ENCODE measurements at regions not wholly inside any gene's neighbourhood (a gene's known extent, or its start where the extent isn't known, plus 50 kb on each side); places are given as distances from the start of the nearest gene placed in this dataset.

DNA sequence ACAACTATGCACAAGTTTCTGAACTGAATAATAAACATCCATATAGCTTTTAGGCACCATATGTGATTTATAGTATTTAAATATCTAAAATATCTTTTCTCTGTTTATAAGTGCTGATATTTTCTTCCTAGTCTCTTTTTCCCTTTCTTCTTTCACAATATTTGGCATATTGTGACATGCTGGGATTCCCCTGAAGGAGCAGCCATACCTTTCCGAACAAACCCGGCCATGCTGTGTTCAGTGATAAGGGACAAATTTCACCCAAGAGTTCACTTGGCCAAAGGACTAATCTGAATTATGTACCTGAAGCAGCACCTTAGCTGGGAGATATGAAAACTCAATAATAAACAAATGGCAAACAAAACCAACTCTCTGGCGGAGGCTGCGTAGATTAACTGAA is 250.8 kb downstream of the RDH14 start:
- TF ChIP-seq, protein P1, sequence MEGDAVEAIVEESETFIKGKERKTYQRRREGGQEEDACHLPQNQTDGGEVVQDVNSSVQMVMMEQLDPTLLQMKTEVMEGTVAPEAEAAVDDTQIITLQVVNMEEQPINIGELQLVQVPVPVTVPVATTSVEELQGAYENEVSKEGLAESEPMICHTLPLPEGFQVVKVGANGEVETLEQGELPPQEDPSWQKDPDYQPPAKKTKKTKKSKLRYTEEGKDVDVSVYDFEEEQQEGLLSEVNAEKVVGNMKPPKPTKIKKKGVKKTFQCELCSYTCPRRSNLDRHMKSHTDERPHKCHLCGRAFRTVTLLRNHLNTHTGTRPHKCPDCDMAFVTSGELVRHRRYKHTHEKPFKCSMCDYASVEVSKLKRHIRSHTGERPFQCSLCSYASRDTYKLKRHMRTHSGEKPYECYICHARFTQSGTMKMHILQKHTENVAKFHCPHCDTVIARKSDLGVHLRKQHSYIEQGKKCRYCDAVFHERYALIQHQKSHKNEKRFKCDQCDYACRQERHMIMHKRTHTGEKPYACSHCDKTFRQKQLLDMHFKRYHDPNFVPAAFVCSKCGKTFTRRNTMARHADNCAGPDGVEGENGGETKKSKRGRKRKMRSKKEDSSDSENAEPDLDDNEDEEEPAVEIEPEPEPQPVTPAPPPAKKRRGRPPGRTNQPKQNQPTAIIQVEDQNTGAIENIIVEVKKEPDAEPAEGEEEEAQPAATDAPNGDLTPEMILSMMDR (IDR thresholded peaks at IDR 0.05), result no peak
- H3K27ac ChIP-seq, result peak overlapping the region; percentile 34

DNA sequence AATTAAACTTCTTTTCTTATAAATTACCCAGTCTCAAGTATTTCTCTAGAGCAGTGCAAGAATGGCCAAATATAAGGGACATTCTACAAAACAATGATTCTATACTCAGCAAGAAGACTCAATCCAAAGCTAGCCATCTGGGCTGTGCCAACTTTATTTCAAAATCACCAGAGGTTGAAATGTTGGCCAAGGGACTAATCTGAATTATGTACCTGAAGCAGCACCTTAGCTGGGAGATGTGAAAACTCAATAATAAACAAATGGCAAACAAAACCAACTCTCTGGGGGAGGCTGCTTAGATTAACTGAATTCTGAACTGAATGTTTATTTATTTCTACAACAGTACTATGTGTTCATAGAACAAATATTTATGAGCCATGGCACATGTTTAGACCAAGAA is 251.3 kb downstream of the RDH14 start:
- H3K27ac ChIP-seq, result peak overlapping the region; percentile 34
- no peak for TF ChIP-seq ZFX (IDR thresholded peaks at IDR 0.05; ENCODE audit: borderline replicate concordance)
- TF ChIP-seq, protein P1 (IDR thresholded peaks at IDR 0.05), result no peak

DNA sequence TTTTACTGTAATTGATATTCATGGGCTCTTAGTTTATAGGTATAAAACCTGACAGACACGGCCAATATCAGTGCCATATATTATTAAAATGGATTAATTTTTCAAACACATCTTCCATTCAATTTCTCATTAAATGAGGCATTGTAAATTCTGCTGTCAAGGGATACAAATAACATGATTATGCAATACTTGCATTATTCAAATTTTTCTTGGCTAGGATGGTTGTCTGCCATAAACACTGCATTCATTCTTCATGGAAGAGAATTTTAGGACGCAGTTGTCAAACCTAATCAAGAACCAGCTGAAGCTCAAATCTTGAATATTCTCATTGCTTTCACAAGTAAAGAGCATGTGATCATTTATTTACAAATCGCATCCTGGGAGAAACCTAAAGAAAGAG is 255.6 kb downstream of the RDH14 start:
- TF ChIP-seq, protein P1 (IDR thresholded peaks at IDR 0.05), result no peak
- no peak for TF ChIP-seq ZFX (IDR thresholded peaks at IDR 0.05; ENCODE audit: borderline replicate concordance)
- H3K27ac ChIP-seq, result no peak overlapping the region

DNA sequence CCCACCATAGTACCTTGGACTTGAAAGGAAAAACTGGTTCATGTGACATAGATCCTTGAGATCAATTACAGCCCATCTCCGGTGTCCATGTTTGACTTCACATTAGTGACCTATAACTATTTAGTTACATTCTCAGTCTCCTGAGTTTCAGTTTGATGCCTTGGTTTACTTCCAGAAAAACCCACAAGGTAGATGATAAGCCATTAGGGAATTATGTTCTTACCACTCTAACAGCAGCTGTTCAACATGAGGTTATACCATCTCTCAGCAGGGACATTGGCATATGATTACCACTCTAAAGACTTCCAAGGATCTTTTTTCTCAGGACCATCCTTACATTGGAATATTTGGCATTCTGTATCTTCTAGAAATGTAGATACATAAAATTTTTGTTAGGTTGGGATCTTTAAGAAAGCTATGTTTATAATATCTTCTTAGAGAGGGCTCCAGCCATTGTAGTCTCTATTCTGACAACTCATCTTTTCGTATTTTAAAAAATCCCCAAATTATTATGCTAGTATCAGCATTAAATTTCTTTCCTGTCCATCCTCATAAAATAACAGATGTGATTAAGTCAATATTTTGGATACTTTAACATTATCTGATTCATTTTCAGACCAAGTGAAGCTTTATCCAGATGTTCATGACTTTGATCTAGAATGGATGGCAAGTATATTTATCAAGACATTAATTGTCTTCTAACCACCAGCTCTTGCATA is 258.9 kb downstream of the RDH14 start:
- TF ChIP-seq ZFX (IDR thresholded peaks at IDR 0.05; ENCODE audit: borderline replicate concordance), result no peak
- TF ChIP-seq, protein P1 (IDR thresholded peaks at IDR 0.05), result no peak
- no peak overlapping the region for H3K27ac ChIP-seq

DNA sequence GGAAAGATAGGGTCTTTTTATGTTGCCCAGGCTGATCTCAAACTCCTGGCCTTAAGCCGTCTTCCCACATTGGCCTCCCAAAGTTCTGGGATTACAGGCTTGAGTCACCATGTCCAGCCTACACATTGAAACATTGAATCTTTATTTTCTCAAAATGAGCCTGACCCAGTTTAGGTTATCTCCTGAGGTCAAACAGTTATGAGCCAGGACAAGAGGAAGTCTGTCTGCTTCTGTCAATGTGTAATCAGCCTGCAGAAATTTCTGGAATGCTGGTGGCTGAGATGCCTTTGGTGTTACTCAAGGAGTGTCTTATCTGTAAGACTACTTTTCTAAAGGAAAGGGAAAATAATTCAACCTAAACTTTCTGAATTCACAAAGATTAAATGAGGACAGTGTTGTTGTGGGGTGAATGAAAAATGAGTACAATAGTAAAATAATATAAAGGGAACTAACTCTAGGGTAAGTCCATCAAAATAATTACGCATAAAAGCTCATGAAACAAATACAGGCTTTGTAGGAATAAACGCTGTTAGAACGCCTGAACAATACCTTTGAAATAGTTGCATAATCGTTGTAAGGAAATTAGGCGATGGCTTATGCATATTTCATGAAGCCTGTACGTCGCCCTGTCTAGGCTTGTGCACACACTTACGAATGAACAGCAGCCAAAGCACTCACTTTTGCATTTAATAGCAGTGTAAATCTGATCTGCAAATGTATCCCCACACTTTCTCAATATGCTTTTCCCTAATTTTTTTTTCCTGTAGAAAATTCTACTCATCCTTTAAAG is 260.8 kb downstream of the RDH14 start:
- H3K27ac ChIP-seq, result no peak overlapping the region
- TF ChIP-seq ZFX (IDR thresholded peaks at IDR 0.05; ENCODE audit: borderline replicate concordance), result no peak
- TF ChIP-seq, protein P1 (IDR thresholded peaks at IDR 0.05), result no peak

DNA sequence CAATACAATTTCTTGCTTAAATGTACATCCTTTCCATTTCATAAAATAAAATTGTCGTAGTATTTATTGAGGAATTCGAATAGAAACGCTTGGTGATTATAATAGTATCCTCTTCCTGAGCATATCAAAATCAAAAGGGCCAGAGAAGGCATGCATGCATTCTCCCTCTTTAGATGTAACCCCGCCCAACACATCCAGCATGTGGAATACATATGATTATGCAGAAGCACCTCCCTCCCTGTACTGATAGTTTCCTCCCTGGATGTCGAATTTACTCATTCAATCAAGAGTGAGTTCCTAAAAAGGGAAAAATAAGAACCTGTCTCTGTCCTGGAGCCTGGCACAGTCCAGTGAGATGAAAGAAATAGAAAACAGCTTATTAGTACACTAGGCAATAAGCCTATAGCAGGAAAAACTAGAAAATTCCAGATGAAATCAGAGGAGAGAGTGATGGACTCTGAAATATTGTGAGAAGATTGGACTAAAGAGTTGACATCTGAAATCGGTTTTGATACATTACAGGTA is 262.9 kb downstream of the RDH14 start:
- no peak overlapping the region for H3K27ac ChIP-seq
- TF ChIP-seq, protein P1 (IDR thresholded peaks at IDR 0.05), result no peak
- TF ChIP-seq ZFX (IDR thresholded peaks at IDR 0.05; ENCODE audit: borderline replicate concordance), result no peak

DNA sequence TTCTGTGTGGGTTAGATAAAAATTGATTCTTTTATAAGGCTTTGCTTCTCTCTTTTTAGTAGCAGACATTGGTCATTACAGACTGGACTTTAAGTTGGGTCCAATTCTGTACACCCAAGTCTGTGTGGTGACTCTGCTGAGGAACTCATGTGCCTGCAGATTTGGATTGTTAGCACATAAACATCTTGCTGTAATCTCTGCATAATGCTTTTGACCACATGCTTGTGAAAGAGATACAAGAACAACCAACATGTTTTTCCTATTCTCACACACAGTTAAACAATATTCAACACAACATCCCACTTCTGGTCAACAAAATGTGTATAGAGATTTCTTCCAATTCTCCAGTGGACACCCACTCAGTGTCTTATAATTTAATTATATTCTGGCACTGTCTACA is 270.1 kb downstream of the RDH14 start:
- no peak for TF ChIP-seq ZFX (IDR thresholded peaks at IDR 0.05; ENCODE audit: borderline replicate concordance)
- TF ChIP-seq, protein P1 (IDR thresholded peaks at IDR 0.05), result no peak
- no peak overlapping the region for H3K27ac ChIP-seq
